GM20000 (cell line): ENCODE measurements at regions not wholly inside any gene's neighbourhood (a gene's known extent, or its start where the extent isn't known, plus 50 kb on each side); places are given as distances from the start of the nearest gene placed in this dataset.

Experiments used
- DNase-seq: peaks from one replicate; pipeline ENCODE4 v3.0.0; 2012; ENCODE audit warnings: low spot score
- TF ChIP-seq, protein P1 (sequence below): IDR thresholded peaks from 2 replicates; pipeline ENCODE4 v1.5.1; 2012; ENCODE audit warnings: mild to moderate bottlenecking, control low read depth; ENCODE audit errors: extremely low read depth, missing control alignments

DNA sequence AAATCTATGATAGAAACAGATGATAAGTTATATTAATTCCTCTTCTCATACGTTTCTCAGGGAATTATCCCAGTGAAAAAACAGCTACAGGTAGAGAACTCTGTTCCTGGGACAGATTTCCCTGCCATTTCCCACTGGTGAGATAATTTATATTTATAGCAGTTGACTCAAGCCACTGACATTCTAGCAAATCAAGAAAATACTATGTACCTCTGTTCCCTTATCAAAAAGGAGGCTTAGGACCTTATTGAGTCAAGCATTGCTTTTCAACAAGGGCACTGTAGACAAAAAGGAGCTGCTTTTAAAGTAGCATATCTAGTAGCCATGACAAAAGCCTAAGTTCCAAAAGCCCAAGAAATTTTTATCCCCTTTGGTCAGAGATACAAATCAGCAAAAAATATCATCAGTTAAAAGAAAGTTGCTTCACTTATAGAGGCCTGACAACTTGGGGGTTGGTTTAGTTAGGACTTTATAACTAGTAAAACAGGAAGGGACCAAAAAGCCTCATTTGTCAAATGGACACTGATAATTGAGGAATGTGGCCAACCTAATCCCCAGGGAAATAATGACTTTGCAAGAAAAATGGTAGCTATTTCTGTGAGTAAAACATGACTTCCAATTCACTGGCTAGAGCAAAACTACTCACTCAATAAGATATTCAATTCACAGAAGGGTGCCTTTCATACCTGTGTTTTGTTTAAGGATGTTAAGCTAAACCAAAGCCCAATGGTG, 652.5 kb downstream of the SLITRK1 start:
- TF ChIP-seq, protein P1, sequence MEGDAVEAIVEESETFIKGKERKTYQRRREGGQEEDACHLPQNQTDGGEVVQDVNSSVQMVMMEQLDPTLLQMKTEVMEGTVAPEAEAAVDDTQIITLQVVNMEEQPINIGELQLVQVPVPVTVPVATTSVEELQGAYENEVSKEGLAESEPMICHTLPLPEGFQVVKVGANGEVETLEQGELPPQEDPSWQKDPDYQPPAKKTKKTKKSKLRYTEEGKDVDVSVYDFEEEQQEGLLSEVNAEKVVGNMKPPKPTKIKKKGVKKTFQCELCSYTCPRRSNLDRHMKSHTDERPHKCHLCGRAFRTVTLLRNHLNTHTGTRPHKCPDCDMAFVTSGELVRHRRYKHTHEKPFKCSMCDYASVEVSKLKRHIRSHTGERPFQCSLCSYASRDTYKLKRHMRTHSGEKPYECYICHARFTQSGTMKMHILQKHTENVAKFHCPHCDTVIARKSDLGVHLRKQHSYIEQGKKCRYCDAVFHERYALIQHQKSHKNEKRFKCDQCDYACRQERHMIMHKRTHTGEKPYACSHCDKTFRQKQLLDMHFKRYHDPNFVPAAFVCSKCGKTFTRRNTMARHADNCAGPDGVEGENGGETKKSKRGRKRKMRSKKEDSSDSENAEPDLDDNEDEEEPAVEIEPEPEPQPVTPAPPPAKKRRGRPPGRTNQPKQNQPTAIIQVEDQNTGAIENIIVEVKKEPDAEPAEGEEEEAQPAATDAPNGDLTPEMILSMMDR = no peak
- no peak for DNase-seq

DNA sequence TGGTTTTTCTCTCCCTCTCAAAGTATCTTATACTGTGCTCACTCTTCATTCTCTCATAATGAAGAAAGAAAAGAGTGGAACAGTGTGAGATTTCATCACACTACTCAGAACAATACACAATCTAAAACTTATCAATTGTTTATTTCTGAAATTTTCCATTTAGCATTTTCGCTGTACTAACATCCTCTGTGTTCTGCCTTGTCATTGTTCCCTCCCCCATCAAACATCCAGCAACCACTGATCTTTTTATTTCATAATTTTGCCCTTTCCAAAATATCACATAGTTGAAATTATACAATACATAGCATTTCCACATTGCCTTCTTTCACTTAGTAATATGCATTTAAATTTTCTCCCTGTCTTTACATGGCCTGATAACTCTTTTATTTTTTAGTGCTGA, 658.7 kb downstream of the SLITRK1 start:
- TF ChIP-seq, protein P1 = no peak
- no peak for DNase-seq

DNA sequence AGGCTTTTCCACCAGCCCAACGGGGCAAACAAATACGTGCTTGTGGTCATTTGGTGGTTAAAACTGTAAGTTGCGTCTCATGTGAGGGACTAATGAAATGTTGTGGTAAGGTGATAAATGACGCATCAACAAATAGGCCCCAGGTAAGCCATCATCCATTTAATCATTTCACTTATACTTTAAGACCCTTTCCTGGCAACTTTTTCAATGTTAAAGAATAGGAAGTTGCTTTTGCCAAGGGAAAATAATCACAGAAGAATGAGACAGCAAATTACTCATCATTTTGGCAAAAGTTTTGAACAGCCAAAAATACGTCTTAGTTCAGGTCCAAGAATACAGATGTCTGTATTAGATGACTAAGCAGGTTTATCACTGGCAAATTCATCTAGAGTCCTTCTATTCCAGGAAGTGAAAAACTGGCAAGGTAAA, 660.4 kb downstream of the SLITRK1 start:
- TF ChIP-seq, protein P1 = no peak
- DNase-seq = no peak

DNA sequence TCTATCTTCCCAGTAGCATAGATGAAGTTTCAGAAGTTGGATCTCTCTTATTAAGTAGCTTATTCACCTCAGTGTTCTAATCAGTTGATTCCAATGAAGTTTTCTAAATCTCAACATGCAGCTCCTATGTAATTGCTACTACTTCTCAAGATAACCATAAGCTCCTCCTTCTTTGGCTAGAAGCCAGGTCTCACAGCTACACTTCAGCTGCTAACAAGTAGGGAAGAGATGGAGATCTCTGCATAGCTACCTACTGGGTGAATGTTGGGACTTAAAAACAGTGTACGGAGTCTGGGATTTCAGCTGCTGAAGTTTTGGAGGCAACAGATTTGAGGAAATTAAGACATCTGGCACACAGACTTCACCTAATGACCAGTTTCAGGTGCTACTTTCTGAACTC, 661.0 kb downstream of the SLITRK1 start:
- DNase-seq = no peak

DNA sequence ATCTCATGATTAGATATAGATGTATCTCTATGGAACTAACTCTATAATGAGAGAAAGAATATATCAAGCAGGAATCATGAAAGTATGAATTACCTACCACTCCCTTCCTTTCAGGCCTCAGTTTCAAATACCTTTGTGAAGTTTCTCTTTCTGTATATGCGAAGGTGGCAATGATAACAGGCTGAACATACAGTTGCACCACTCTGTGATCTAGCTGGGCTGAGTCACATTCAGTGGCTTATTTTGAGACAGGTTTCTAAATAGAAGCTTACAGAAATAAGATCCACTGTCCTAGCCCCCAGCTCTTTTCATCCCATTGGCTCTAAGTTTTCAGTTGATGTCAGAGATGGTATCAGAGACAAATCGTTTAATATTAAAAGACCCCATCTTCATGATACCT, 662.0 kb downstream of the SLITRK1 start:
- no peak for DNase-seq
- TF ChIP-seq, protein P1 = no peak

More for the DNA sequence above, 661.0 kb downstream of the SLITRK1 start:
- TF ChIP-seq, protein P1 = no peak

DNA sequence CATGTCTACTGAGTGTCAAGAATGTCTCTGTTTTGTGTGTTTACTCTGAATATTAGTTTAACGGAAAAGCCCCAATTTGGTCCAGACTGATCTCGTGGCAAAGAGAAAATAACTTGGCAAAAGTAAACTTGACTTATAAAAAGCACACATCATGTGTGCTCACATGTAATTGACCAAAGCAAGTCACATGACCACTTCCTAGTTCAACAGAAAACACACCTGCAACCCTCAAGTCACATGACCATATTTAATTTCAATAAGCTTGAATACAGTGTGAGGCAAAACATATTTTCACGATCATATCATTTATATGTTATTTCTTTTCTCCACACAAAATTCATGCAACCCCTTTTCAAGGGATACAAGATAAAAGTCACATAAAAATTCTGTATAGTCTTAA, 662.4 kb downstream of the SLITRK1 start:
- no peak for DNase-seq
- TF ChIP-seq, protein P1 = no peak

DNA sequence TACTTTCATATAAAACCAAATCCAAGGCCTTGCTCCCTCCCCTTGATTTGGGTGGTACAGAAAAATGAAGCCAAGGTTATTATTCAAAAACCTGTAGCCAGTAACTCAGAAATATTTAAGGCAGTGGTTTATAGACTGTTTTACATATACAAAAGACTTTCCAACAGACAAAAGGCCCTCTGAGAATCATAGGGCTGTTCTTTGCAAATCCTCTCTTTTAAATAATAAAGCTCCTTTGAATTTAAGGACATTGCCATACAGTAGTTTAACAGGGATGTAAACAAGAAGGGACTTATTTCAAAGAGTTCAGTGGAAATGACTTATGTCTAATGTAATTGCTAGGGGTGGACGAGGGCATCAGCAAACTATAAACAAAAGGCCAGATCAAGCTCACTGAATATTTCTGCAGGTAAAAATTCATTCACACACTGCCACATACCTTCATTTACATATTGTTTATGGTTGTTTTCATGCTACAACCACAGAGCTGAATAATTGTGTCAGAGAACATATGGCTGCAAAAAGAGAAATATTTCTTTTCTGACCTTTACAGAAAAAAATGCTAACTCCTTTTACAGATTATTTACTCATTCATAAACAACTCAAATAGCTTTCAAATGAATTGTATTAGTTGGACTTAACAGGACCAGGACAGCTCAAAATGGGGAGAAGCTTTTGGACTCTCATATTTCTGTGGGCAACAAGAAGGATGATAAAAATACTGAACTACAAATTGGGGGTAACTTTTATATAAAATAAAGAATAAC, 665.6 kb downstream of the SLITRK1 start:
- DNase-seq = no peak
- TF ChIP-seq, protein P1 = no peak
